HAP-1 (cell line): ENCODE measurements at regions not wholly inside any gene's neighbourhood (a gene's known extent, or its start where the extent isn't known, plus 50 kb on each side); places are given as distances from the start of the nearest gene placed in this dataset.
A peak's percentile ranks its signal among the peaks of the same experiment; 100 is the strongest.

Experiments used
- DNase-seq, 2 experiments: peaks; one replicate each; pipeline ENCODE4 v3.0.0-alpha.2; 2016 to 2020; ENCODE audit warnings: low spot score in 2 of 2
- H3K27me3 ChIP-seq: fragments of 250-450 bp; sonication (Bioruptor Pico); 2 replicates; pipeline ENCODE4 v1.5.1; 2020; ENCODE audit warnings: low read depth, mild to moderate bottlenecking, moderate library complexity
- H3K36me3 ChIP-seq: fragments of 250-450 bp; sonication (Bioruptor Pico); replicated peaks from 2 replicates; pipeline ENCODE4 v1.5.1; 2020; ENCODE audit warnings: mild to moderate bottlenecking
- H3K4me1 ChIP-seq: fragments of 250-450 bp; sonication (Bioruptor Pico); 2 replicates; pipeline ENCODE4 v1.5.1; 2020; ENCODE audit warnings: mild to moderate bottlenecking
- H3K4me3 ChIP-seq: fragments of 250-450 bp; sonication (Bioruptor Pico); 2 replicates; pipeline ENCODE4 v1.5.1; 2020; ENCODE audit warnings: mild to moderate bottlenecking, moderate library complexity
- H3K9me3 ChIP-seq: fragments of 250-450 bp; sonication (Bioruptor Pico); 2 replicates; pipeline ENCODE4 v1.5.1; 2020; ENCODE audit warnings: mild to moderate bottlenecking, moderate library complexity
- in situ Hi-C: fragments of 300-500 bp; cut with MboI; formaldehyde crosslinking; loops from 3 replicates; pipeline ENCODE4 v1.14.3; 2020; ENCODE audit warnings: low sequenced_read_pairs, inconsistent platforms, mixed read lengths

DNA sequence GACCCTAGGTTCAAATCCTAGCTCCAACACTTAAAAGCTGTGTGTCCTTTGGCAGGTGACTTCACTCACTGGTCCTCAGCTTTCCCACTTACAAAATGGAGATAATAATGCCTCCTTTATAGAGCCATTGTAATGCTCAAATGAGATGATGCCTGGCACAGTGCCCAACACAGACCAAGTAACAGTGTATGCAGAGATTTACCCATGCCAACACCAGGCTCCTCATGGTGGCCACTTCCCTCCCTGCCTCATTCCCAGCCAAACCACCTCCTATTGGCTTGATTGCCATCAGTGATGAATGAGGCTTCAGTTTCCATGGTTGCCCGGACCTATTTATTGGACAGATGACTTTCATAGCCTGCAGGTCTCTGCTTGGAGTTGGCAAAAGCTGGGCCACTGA is 469.4 kb downstream of the CDK5RAP2 start:
- no peak for DNase-seq
- in situ Hi-C loops, result no loop called here

DNA sequence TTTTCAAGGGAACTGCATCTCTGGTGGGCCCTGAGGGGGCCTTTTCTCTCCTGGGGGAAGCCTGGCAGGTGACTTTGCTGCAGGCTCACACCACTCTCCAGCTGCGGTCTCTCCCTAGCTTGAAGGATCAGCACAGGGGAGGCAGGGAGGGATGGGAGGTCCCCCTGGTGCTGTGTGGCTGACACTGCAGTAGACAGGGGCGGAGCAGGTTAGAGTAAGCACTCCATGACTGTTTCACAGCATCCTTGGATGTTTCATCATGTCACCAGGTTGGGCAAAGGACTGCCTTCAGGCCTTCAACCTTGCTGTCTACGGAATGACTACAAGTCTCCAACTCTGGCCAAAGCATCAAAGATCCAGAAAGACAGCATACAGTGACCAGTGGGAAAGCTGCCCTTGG is 470.7 kb downstream of the CDK5RAP2 start:
- H3K27me3 ChIP-seq, result no peaks in the 10 kb centered on the region
- no peak overlapping the region for H3K4me3 ChIP-seq
- peak in 1 of 2 experiments; percentile 11 for DNase-seq
- H3K9me3 ChIP-seq, result no peaks in the 10 kb centered on the region
- H3K36me3 ChIP-seq, result no peaks in the 10 kb centered on the region
- H3K4me1 ChIP-seq, result no peaks in the 10 kb centered on the region
- in situ Hi-C loops, result no loop called here

More for the DNA sequence above, 469.4 kb downstream of the CDK5RAP2 start:
- H3K9me3 ChIP-seq, result no peaks in the 10 kb centered on the region
- H3K36me3 ChIP-seq, result no peaks in the 10 kb centered on the region
- no peaks in the 10 kb centered on the region for H3K4me1 ChIP-seq
- no peaks in the 10 kb centered on the region for H3K27me3 ChIP-seq
- no peak overlapping the region for H3K4me3 ChIP-seq

DNA sequence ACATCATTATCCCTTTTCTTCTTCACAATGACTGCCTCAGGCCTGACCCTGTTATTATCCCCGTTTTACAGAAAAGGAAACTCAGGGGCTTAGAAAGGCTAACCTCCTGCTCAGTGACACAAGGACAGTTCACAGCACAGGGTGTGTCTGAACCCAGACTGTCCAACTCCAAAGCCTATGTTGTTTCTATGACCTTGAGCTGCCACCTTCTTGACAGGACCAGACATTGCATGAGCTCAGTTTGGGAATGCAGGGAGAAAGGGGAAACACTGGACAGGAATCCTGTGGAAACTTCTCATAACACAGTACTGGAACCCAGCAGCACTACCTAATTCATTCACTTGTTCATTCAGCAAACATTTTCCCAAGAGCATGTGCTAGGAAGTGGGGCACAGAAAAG is 472.8 kb downstream of the CDK5RAP2 start:
- in situ Hi-C loops, result no loop called here
- Histone ChIP-seq H3K36me3 (no peaks in the 10 kb centered on the region), H3K4me3 (no peak overlapping the region), H3K27me3 (no peaks in the 10 kb centered on the region), H3K9me3 (no peaks in the 10 kb centered on the region), H3K4me1 (no peaks in the 10 kb centered on the region)
- no peak for DNase-seq

DNA sequence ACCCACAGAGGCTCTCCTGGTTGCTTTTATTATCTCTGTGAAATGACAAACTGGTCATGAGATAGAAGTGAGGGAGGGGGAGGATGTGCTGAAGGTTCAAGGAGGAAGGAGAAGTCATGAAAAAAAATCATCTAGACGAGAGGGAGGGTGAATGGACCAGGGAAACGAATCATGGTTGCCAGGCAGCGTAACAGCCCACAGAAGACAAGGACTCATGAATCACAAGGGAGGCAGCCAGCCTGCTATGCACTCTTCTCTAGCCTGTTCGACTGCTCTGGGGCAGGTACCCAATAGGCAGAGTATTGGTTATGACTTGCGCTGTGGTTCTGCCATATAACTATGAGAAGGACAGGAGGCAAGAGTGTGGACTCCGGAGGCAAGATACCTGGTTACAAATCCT is 475.2 kb downstream of the CDK5RAP2 start:
- Histone ChIP-seq H3K36me3 (no peaks in the 10 kb centered on the region), H3K4me3 (no peak overlapping the region), H3K27me3 (no peaks in the 10 kb centered on the region), H3K4me1 (no peaks in the 10 kb centered on the region), H3K9me3 (no peaks in the 10 kb centered on the region)
- DNase-seq, result no peak
- in situ Hi-C loops, result no loop called here

DNA sequence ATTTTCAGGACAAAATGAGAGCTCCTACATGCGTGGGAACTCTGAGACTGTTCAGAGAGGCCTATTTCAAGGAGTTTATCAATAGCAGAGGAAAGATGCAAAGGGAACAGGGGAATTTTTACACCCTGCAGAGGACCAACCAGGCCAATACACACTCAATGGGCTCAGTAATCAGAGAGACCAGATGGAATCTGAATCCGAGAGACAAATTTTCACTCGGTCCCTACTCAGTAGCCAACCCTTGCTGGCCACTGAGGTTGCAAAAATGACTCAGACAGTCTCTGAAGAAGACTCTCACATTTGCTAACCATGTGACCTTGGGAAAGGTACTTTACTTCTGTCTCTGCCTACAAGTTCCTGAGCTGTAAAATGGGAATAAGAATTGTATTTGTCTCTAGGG is 479.4 kb downstream of the CDK5RAP2 start:
- no peaks in the 10 kb centered on the region for H3K36me3 ChIP-seq
- H3K4me1 ChIP-seq, result no peaks in the 10 kb centered on the region
- in situ Hi-C loops, result no loop called here
- no peaks in the 10 kb centered on the region for H3K27me3 ChIP-seq
- H3K4me3 ChIP-seq, result no peak overlapping the region
- DNase-seq, result no peak
- H3K9me3 ChIP-seq, result no peaks in the 10 kb centered on the region

DNA sequence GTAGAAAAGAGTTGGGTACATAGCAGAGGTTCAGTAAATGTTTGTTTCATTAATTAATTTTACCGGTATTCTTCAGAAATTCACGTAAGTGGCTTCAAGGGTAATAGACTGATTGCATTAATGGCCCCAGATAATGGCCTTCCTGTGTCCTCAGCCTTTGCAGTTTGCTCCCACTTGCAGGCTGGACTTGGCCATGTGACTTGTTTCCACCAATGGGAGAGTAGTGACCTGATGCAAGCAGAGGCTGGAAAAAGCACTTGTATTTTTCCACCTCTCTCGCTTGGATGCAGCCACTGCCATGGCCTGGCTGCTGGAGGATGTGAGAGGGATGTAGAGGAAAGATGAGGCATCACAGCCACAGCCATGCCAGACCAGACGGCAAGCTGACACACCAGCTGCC is 480.9 kb downstream of the CDK5RAP2 start:
- in situ Hi-C loops, result no loop called here
- H3K4me3 ChIP-seq, result no peak overlapping the region
- no peaks in the 10 kb centered on the region for H3K9me3 ChIP-seq
- peak in 1 of 2 experiments; percentile 44 for DNase-seq
- no peaks in the 10 kb centered on the region for H3K36me3 ChIP-seq
- H3K27me3 ChIP-seq, result no peaks in the 10 kb centered on the region
- no peaks in the 10 kb centered on the region for H3K4me1 ChIP-seq

DNA sequence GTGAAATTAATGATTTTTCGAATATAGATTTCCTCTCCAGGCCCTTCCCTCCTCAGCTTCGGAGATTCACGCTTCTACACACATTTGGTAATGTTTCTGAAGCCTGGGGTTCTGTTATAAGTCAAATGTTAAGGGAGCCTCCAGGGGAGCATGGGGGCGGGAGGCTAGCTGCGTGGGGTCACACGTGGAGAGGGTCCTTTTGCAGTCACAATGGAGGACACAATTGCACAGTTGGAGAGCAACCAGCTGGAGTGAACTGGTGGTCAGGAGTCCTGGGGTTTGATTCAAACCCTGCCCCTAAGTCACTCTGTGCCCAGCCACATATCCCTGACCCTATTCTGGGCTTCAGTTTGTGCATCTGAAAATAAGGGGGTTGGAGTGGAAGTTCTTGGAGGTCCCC is 481.4 kb downstream of the CDK5RAP2 start:
- Histone ChIP-seq H3K9me3 (no peaks in the 10 kb centered on the region), H3K4me1 (no peaks in the 10 kb centered on the region), H3K4me3 (no peak overlapping the region), H3K27me3 (no peaks in the 10 kb centered on the region), H3K36me3 (no peaks in the 10 kb centered on the region)
- in situ Hi-C loops, result no loop called here
- no peak for DNase-seq

DNA sequence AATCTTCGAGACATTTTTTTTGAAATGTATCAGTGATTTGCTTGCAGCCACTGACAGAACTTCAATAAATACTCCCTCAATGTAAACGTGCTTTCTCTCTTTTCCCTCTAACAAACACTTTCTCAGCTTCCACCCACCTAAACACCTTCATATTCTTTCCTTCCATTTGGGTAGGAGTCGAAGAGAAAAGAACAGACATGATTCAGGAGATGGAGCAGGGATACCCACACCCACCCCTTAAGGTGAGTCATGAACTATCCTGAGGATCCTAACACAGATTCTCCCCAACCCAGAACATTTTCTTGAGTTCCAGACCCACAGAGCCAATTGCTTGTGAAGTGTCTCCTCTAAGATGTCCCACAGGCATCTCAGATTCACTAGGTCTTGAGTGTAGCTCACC is 488.8 kb downstream of the CDK5RAP2 start:
- Histone ChIP-seq H3K36me3 (no peaks in the 10 kb centered on the region), H3K27me3 (0 out of 2 replicates have a peak, but pooled peaks cover 2% of the 10 kb centered on the region), H3K4me1 (no peaks in the 10 kb centered on the region), H3K4me3 (no peak overlapping the region), H3K9me3 (no peaks in the 10 kb centered on the region)
- in situ Hi-C loops, result no loop called here
- no peak for DNase-seq

DNA sequence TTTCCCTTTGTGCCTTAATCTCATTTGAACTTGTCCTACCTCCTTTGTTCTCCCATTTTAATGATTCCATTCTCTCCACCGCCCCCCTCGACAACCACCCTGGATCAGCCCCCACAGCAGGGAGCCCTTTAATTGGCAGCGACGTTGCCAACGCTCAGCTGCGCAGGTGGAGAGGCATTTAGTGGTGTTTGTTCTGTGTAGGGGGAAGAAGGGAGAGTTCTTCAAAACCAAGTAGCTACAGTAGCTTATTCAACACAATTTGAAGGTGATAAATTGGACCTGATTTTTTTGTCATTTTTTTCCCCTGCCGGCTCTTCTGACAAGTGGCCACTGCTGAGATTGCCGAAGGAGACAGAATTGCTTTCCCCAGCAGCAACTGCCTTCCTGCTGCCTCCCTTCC is 499.1 kb downstream of the CDK5RAP2 start:
- in situ Hi-C loops, result no loop called here
- Histone ChIP-seq H3K9me3 (peaks cover 2% of the 10 kb centered on the region; the same call in 1 of the 2 replicates), H3K4me3 (no peak overlapping the region), H3K4me1 (no peaks in the 10 kb centered on the region), H3K27me3 (no peaks in the 10 kb centered on the region), H3K36me3 (no peaks in the 10 kb centered on the region)
- DNase-seq, result no peak

DNA sequence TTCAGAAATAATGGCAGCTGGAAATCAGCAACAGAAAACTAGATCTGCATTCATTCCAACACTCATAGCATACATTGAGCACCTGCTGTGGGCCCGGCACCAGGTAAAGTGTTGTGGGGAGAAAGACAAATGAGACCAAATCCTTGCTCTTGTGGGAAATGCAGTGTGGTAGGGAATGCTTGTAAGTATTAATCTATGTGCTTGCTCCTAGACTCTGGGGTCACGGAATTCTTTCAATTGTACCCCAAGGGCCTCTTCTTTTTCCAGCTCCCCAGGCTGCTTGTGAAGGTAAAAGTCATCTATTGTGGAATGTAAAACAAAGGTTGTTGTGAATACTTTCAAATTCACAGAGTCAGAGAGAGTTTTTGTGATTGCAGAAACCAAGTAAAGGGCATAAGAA is 501.9 kb downstream of the CDK5RAP2 start:
- in situ Hi-C loops, result no loop called here
- no peaks in the 10 kb centered on the region for H3K4me1 ChIP-seq
- no peak overlapping the region for H3K4me3 ChIP-seq
- no peak for DNase-seq
- no peaks in the 10 kb centered on the region for H3K36me3 ChIP-seq
- H3K27me3 ChIP-seq, result no peaks in the 10 kb centered on the region
- no peaks in the 10 kb centered on the region for H3K9me3 ChIP-seq

DNA sequence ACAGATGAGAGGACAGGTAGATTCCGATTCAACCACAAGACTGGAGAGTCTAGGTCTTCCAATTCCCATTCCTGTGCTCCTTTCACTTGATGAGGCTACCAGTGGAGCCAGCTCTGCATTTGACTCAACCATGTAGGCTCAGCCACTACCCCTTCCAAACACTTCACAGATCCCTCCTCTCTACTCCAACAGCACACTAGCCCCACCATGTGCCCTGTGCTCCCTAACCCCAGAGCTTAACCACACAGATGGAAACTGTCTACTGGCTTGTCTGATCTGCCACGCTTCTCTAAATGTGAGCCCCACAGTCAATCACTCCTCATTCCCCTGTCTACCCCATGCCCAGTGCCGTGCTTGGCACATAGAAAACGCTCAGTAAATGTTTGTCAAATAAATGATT is 508.2 kb downstream of the CDK5RAP2 start:
- no peak for DNase-seq
- H3K36me3 ChIP-seq, result no peaks in the 10 kb centered on the region
- H3K27me3 ChIP-seq, result no peaks in the 10 kb centered on the region
- in situ Hi-C loops, result no loop called here
- H3K9me3 ChIP-seq, result no peaks in the 10 kb centered on the region
- H3K4me1 ChIP-seq, result no peaks in the 10 kb centered on the region
- no peak overlapping the region for H3K4me3 ChIP-seq

DNA sequence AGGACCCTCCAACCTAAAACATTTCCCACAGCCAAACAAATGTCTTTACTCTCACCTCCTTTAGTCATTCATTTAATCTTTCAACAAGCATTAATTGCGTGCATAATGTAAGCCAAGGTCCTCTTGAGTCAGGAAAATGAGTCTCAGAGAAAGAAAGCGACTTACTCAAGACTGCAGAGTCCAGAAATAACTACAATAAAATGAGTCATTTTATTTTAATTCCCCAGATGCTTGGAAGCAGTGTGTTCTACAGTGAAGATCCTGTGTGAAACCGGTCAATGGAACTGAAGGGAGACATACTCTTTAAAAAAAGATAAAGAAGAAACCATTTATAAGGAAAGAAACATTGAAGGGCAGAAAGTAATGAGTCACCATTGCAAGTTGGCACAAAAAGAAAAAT is 513.7 kb downstream of the CDK5RAP2 start:
- Histone ChIP-seq H3K4me3 (no peak overlapping the region), H3K4me1 (no peaks in the 10 kb centered on the region), H3K27me3 (no peaks in the 10 kb centered on the region), H3K36me3 (no peaks in the 10 kb centered on the region), H3K9me3 (no peaks in the 10 kb centered on the region)
- no peak for DNase-seq
- in situ Hi-C loops, result no loop called here

DNA sequence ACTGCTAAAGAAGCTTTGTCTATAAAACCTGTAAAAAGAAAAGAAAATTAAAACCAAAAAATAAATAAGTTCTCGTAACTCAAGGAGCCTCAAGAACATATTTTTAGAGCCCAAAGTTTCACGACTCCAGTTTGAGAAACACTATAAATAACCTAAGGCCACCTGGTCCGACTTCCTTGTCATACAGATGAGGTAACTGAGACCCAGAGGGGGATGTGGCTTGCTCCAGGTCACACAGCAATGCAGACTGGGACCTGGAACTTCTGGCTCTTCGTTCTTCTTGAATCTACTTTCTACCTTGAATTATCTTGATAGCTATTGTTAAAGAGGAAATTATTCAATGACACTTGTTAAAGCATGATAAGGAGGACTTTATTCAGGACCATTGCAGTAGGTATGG is 514.8 kb downstream of the CDK5RAP2 start:
- DNase-seq, result no peak
- H3K9me3 ChIP-seq, result no peaks in the 10 kb centered on the region
- in situ Hi-C loops, result no loop called here

DNA sequence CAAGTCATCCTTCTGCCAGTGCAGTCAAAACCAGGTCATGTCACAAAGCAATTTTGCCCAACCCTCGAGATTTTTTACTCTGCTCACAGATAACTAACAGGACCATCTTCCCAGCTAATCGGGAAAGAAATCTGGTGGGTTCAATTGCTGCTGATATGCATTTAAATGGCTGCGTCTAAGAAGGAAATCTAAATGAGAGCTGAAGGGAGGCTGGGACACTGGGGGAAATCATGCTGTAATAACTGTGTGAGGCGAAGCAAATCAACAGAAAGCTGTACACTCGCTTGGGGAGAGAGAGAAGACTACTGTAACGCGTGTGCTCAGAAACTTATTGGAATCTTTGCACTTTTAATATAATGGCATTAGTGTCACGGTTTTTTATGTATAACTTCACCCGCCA is 535.0 kb downstream of the CDK5RAP2 start:
- in situ Hi-C loops, result no loop called here
- Histone ChIP-seq H3K4me3 (no peak overlapping the region), H3K9me3 (no peaks in the 10 kb centered on the region), H3K4me1 (no peaks in the 10 kb centered on the region), H3K36me3 (no peaks in the 10 kb centered on the region), H3K27me3 (no peaks in the 10 kb centered on the region)
- DNase-seq, result no peak

More for the DNA sequence above, 514.8 kb downstream of the CDK5RAP2 start:
- H3K4me3 ChIP-seq, result no peak overlapping the region
- no peaks in the 10 kb centered on the region for H3K36me3 ChIP-seq
- no peaks in the 10 kb centered on the region for H3K4me1 ChIP-seq
- no peaks in the 10 kb centered on the region for H3K27me3 ChIP-seq

DNA sequence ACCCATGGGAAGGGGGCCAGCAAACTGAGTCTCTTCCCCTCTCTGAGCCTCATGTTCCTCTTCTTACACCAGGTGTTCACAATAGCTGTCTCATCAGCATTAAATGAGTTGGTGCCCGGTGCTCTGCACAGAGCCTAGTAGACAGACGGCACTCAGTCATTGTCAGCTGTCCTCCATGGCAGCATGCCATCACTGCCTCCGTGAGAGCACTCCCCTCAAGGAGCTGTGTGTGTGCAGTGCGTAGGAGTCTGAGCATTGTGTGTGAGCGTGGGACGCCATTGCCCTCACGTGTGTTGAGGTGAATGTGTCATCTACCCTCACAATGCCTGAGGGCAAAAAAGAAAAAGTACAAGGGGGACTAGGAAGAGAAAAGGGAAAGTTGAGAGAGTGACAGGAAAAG is 536.5 kb downstream of the CDK5RAP2 start:
- Histone ChIP-seq H3K27me3 (no peaks in the 10 kb centered on the region), H3K9me3 (no peaks in the 10 kb centered on the region), H3K4me1 (no peaks in the 10 kb centered on the region), H3K4me3 (no peak overlapping the region), H3K36me3 (no peaks in the 10 kb centered on the region)
- in situ Hi-C loops, result no loop called here
- DNase-seq, result no peak
